ENCODE measurements at regions not wholly inside any gene's neighbourhood (a gene's known extent, or its start where the extent isn't known, plus 50 kb on each side); places are given as distances from the start of the nearest gene placed in this dataset.

GRCh38 chr5:61625681-61626621, 293.9 kb downstream of the ZSWIM6 start:
- TF ChIP-seq, protein P1, sequence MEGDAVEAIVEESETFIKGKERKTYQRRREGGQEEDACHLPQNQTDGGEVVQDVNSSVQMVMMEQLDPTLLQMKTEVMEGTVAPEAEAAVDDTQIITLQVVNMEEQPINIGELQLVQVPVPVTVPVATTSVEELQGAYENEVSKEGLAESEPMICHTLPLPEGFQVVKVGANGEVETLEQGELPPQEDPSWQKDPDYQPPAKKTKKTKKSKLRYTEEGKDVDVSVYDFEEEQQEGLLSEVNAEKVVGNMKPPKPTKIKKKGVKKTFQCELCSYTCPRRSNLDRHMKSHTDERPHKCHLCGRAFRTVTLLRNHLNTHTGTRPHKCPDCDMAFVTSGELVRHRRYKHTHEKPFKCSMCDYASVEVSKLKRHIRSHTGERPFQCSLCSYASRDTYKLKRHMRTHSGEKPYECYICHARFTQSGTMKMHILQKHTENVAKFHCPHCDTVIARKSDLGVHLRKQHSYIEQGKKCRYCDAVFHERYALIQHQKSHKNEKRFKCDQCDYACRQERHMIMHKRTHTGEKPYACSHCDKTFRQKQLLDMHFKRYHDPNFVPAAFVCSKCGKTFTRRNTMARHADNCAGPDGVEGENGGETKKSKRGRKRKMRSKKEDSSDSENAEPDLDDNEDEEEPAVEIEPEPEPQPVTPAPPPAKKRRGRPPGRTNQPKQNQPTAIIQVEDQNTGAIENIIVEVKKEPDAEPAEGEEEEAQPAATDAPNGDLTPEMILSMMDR (IDR thresholded peaks at IDR 0.05; ENCODE audit: insufficient read depth, low read depth, low read length, missing control alignments): no peak

GRCh38 chr5:61626639-61627282, 294.7 kb downstream of the ZSWIM6 start:
- H3K4me3 ChIP-seq (ENCODE audit: low read depth, low read length): peak overlapping the region; percentile 20; the same call in 1 of the 2 replicates
- DNase-seq (ENCODE audit: low read depth): no peak
- TF ChIP-seq, protein P1 (IDR thresholded peaks at IDR 0.05; ENCODE audit: insufficient read depth, low read depth, low read length, missing control alignments): no peak

More at GRCh38 chr5:61625681-61626621, 293.9 kb downstream of the ZSWIM6 start:
- peak overlapping the region; percentile 20 for H3K4me3 ChIP-seq (ENCODE audit: low read depth, low read length)
- peak; percentile 32 for DNase-seq (ENCODE audit: low read depth)

DNA sequence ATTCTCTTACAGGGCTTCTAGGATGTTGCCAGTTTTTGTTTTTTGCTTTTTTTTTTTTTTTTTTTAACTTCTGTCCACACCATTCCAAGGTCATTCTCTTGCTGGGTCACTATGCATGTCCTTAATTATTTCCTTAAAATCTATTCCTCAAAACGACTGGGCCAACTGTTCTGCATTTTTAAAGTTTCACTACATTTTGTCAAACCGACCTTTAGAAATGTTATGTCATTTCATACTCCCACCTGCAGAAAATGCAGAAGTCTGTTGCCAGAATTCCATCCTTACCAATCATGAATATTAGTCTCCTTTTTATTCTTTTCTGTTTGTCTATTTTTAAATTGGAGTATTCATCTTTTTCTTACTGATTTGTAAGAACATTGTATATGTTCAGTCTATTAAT, 295.5 kb downstream of the ZSWIM6 start:
- no peak overlapping the region for H3K4me3 ChIP-seq (ENCODE audit: low read depth, low read length)
- TF ChIP-seq, protein P1 (IDR thresholded peaks at IDR 0.05; ENCODE audit: insufficient read depth, low read depth, low read length, missing control alignments): no peak
- no peak for DNase-seq (ENCODE audit: low read depth)

DNA sequence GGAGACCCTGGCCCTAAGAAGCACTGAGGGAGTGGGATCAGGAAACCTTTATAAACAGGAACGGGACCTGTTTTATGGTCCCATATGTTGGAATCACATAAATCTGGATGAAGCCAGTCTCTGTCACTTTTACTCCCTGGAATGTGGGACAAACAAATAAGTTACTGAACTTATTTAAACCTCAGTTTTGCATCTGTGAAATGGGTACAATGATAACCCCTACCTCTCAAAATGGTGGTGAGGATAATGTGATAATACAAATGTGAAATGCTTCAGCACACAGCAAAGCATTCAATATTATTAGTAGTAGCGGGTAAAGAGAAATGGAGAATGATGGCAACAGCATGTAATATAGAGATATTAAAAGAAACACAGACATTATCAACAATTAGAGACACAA, 298.9 kb downstream of the ZSWIM6 start:
- TF ChIP-seq, protein P1 (IDR thresholded peaks at IDR 0.05; ENCODE audit: insufficient read depth, low read depth, low read length, missing control alignments): no peak
- H3K4me3 ChIP-seq (ENCODE audit: low read depth, low read length): no peak overlapping the region
- no peak for DNase-seq (ENCODE audit: low read depth)

GRCh38 chr5:61631438-61631941, 299.4 kb downstream of the ZSWIM6 start:
- no peak for DNase-seq (ENCODE audit: low read depth)
- TF ChIP-seq, protein P1 (IDR thresholded peaks at IDR 0.05; ENCODE audit: insufficient read depth, low read depth, low read length, missing control alignments): no peak
- H3K4me3 ChIP-seq (ENCODE audit: low read depth, low read length): no peak overlapping the region

DNA sequence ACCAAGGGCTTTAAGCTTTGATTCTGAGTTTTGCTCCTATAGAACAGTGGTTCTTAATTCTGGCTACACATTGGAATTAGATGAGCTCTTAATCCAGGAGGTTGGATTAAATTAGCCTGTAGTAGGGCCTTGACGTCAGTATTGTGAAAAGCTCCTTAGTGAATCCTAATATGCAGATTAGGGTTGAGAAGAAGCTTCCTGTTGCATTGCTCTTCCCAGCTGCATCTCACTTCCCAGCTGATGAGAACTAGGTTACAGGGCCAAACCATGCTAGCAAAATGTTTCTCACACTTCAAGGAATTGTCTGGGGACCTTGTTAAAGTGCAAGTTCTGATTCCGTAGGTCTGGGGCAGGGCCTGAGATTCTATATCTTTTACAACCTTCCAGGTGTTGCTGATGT, 300.0 kb downstream of the ZSWIM6 start:
- TF ChIP-seq, protein P1 (IDR thresholded peaks at IDR 0.05; ENCODE audit: insufficient read depth, low read depth, low read length, missing control alignments): no peak
- no peak for DNase-seq (ENCODE audit: low read depth)
- H3K4me3 ChIP-seq (ENCODE audit: low read depth, low read length): no peak overlapping the region
